ENCODE measurements at regions not wholly inside any gene's neighbourhood (a gene's known extent, or its start where the extent isn't known, plus 50 kb on each side); places are given as distances from the start of the nearest gene placed in this dataset.

- DNase-seq (peak in 4 of 35 experiments; percentile 9 to 37 (median 15)), ATAC-seq (replicated peaks in 1 of 4) (peak in 3 of 4 experiments; percentile 57 to 67 (median 63))
- Mint-ChIP-seq H3K27me3 (no peaks in the 10 kb centered on the region), H3K4me1 (peaks cover 10 to 12% (median 12%) of the 10 kb centered on the region in 3 donors), H3K9me3 (no peaks in the 10 kb centered on the region), H3K4me3 (no peak overlapping the region), H3K36me3 (no peaks in the 10 kb centered on the region), H3K27ac (no peak overlapping the region)
- Histone ChIP-seq H3K27ac (ENCODE audit: low read length) (no peak overlapping the region), H3K27me3 (replicated peaks in 1 of 2; ENCODE audit: control insufficient read depth in 2 of 2, extremely low read depth in 1 of 2, insufficient read depth in 2 of 2, low read length in 1 of 2) (peaks cover 0 to 24% of the 10 kb centered on the region in 2 experiments), H3K4me1 (ENCODE audit: control insufficient read depth in 1 of 2, extremely low read depth in 1 of 2, insufficient read depth in 2 of 2, low read length in 2 of 2) (peaks cover 0 to 7% of the 10 kb centered on the region in 2 experiments), H3K9me3 (no peaks in the 10 kb centered on the region), H3K4me3 (ENCODE audit: control insufficient read depth in 1 of 2, extremely low read depth in 1 of 2, low read length in 1 of 2) (no peak overlapping the region), H3K36me3 (ENCODE audit: control insufficient read depth in 2 of 2, extremely low read depth in 1 of 2, insufficient read depth in 1 of 2, low read length in 1 of 2) (no peaks in the 10 kb centered on the region)
- CTCF ChIA-PET, result no interaction called here
- WGBS (ENCODE audit: insufficient coverage), result 80% methylated on average over 2 of the region's 6 CpGs
- POLR2A ChIA-PET, result no interaction called here
Measured at GRCh38 chr10:78981257-78981969, 87.4 kb upstream of the ZMIZ1 start.

DNA sequence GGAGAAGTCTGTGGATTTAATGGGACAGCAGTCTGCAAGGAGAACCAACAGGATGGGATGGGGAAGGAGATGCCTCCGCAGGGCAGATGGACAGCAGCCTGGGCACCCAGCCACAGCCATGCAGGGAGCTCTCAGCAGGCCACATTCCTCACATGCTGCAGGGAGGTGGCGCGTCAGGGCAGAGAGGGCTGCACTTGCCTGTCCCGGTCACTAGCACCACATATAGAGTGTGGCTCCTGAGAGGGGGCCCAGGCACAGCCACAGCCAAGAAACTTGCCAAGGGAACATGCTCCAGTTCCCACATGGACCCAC is 86.8 kb upstream of the ZMIZ1 start:
- 100% methylated on average over 4 of the region's 4 CpGs for WGBS (ENCODE audit: insufficient coverage)
- ATAC-seq (replicated peaks in 1 of 4), result peak in 1 of 4 experiments; percentile 12
- no peaks in the 10 kb centered on the region for H3K9me3 ChIP-seq
- Mint-ChIP-seq H3K4me1 (peaks cover 10 to 12% (median 12%) of the 10 kb centered on the region in 3 donors), H3K27me3 (no peaks in the 10 kb centered on the region), H3K27ac (no peak overlapping the region), H3K9me3 (no peaks in the 10 kb centered on the region), H3K36me3 (no peaks in the 10 kb centered on the region), H3K4me3 (no peak overlapping the region)
- H3K4me3 ChIP-seq (ENCODE audit: control insufficient read depth in 1 of 2, extremely low read depth in 1 of 2, low read length in 1 of 2), result no peak overlapping the region
- peaks cover 0 to 22% of the 10 kb centered on the region in 2 experiments for H3K27me3 ChIP-seq (replicated peaks in 1 of 2; ENCODE audit: control insufficient read depth in 2 of 2, extremely low read depth in 1 of 2, insufficient read depth in 2 of 2, low read length in 1 of 2)
- H3K4me1 ChIP-seq (ENCODE audit: control insufficient read depth in 1 of 2, extremely low read depth in 1 of 2, insufficient read depth in 2 of 2, low read length in 2 of 2), result peaks cover 0 to 7% of the 10 kb centered on the region in 2 experiments
- ChIA-PET CTCF (no interaction called here), POLR2A (no interaction called here)
- DNase-seq, result no peak
- no peaks in the 10 kb centered on the region for H3K36me3 ChIP-seq (ENCODE audit: control insufficient read depth in 2 of 2, extremely low read depth in 1 of 2, insufficient read depth in 1 of 2, low read length in 1 of 2)
- H3K27ac ChIP-seq (ENCODE audit: low read length), result no peak overlapping the region

DNA sequence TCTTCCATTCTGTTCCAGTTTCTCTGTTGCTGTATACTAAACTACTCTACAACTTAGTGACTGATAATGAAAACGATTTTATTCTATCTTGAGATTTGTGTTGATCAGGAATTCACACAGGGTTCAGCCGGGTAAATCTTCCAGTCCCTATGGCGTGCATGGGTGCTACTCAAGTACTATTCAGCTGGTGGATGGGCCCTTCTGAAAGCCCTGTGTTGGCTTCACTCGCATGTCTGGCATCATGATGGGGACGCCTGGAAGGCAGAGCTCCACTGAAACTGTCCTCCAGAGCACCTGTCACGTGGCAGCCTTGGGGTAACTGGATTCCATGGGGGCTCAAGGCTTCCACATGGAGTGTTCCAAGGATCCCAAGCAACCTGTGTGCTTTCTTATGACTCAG is 86.0 kb upstream of the ZMIZ1 start:
- H3K27me3 Mint-ChIP-seq, result no peaks in the 10 kb centered on the region
- DNase-seq (no peak), ATAC-seq (replicated peaks in 1 of 4) (no peak)
- no peak overlapping the region for H3K4me3 Mint-ChIP-seq
- ChIA-PET CTCF (no interaction called here), POLR2A (interaction anchor here in 1 of 2 donors (0.5 kb wide), 1 partner anchor 54 kb away, joined by 3 read pairs; no protein-coding TSS in a partner anchor)
- peaks cover 0 to 7% of the 10 kb centered on the region in 2 experiments for H3K4me1 ChIP-seq (ENCODE audit: control insufficient read depth in 1 of 2, extremely low read depth in 1 of 2, insufficient read depth in 2 of 2, low read length in 2 of 2)
- H3K4me3 ChIP-seq (ENCODE audit: control insufficient read depth in 1 of 2, extremely low read depth in 1 of 2, low read length in 1 of 2), result no peak overlapping the region
- no peaks in the 10 kb centered on the region for H3K36me3 ChIP-seq (ENCODE audit: control insufficient read depth in 2 of 2, extremely low read depth in 1 of 2, insufficient read depth in 1 of 2, low read length in 1 of 2)
- H3K27ac Mint-ChIP-seq, result no peak overlapping the region
- WGBS (ENCODE audit: insufficient coverage), result 87% methylated on average over 5 of the region's 6 CpGs
- no peaks in the 10 kb centered on the region for H3K36me3 Mint-ChIP-seq
- no peaks in the 10 kb centered on the region for H3K9me3 Mint-ChIP-seq
- H3K9me3 ChIP-seq, result no peaks in the 10 kb centered on the region
- peaks cover 0 to 19% of the 10 kb centered on the region in 2 experiments for H3K27me3 ChIP-seq (replicated peaks in 1 of 2; ENCODE audit: control insufficient read depth in 2 of 2, extremely low read depth in 1 of 2, insufficient read depth in 2 of 2, low read length in 1 of 2)
- peaks cover 10 to 12% (median 12%) of the 10 kb centered on the region in 3 donors for H3K4me1 Mint-ChIP-seq
- no peak overlapping the region for H3K27ac ChIP-seq (ENCODE audit: low read length)

DNA sequence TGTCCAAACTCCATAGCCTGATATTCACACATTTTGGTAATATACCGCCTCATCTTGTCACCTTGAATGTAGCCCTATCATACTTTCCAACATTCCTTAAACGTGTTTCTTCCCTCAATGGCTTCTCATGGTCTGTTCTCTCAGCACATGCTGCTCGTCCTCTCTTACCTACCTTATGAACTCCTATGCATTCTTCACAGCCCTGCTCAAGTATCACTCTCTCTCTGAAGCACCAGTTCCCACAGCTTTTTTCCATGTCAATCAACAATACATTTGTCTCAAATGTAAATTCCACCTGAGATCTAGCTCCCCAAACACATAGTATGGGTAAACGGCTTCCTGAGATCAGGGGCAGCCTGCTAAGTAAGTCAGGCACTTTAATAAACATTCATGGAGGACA is 85.2 kb upstream of the ZMIZ1 start:
- DNase-seq, result no peak
- H3K4me1 ChIP-seq (ENCODE audit: control insufficient read depth in 1 of 2, extremely low read depth in 1 of 2, insufficient read depth in 2 of 2, low read length in 2 of 2), result peaks cover 0 to 7% of the 10 kb centered on the region in 2 experiments
- Mint-ChIP-seq H3K4me3 (no peak overlapping the region), H3K27me3 (no peaks in the 10 kb centered on the region), H3K4me1 (peaks cover 10 to 12% (median 12%) of the 10 kb centered on the region in 3 donors), H3K9me3 (no peaks in the 10 kb centered on the region), H3K36me3 (no peaks in the 10 kb centered on the region), H3K27ac (no peak overlapping the region)
- ChIA-PET POLR2A (no interaction called here), CTCF (interaction anchor here in 1 of 2 donors (1.2 kb wide), 1 partner anchor 10 kb away, joined by 3 read pairs; no protein-coding TSS in a partner anchor)
- WGBS (ENCODE audit: insufficient coverage), result 79% methylated on average over 3 of the region's 4 CpGs
- no peak overlapping the region for H3K27ac ChIP-seq (ENCODE audit: low read length)
- no peak for ATAC-seq (replicated peaks in 1 of 4)
- H3K36me3 ChIP-seq (ENCODE audit: control insufficient read depth in 2 of 2, extremely low read depth in 1 of 2, insufficient read depth in 1 of 2, low read length in 1 of 2), result no peaks in the 10 kb centered on the region
- H3K27me3 ChIP-seq (replicated peaks in 1 of 2; ENCODE audit: control insufficient read depth in 2 of 2, extremely low read depth in 1 of 2, insufficient read depth in 2 of 2, low read length in 1 of 2), result peaks cover 0 to 14% of the 10 kb centered on the region in 2 experiments
- H3K9me3 ChIP-seq, result no peaks in the 10 kb centered on the region
- H3K4me3 ChIP-seq (ENCODE audit: control insufficient read depth in 1 of 2, extremely low read depth in 1 of 2, low read length in 1 of 2), result no peak overlapping the region

GRCh38 chr10:78985973-78986818 is 82.6 kb upstream of the ZMIZ1 start:
- Histone ChIP-seq H3K27ac (ENCODE audit: low read length) (no peak overlapping the region), H3K27me3 (replicated peaks in 1 of 2; ENCODE audit: control insufficient read depth in 2 of 2, extremely low read depth in 1 of 2, insufficient read depth in 2 of 2, low read length in 1 of 2) (peaks cover 0 to 10% of the 10 kb centered on the region in 2 experiments), H3K4me1 (ENCODE audit: control insufficient read depth in 1 of 2, extremely low read depth in 1 of 2, insufficient read depth in 2 of 2, low read length in 2 of 2) (peaks cover 0 to 7% of the 10 kb centered on the region in 2 experiments), H3K36me3 (ENCODE audit: control insufficient read depth in 2 of 2, extremely low read depth in 1 of 2, insufficient read depth in 1 of 2, low read length in 1 of 2) (no peaks in the 10 kb centered on the region), H3K9me3 (no peaks in the 10 kb centered on the region), H3K4me3 (ENCODE audit: control insufficient read depth in 1 of 2, extremely low read depth in 1 of 2, low read length in 1 of 2) (no peak overlapping the region)
- Mint-ChIP-seq H3K36me3 (no peaks in the 10 kb centered on the region), H3K27ac (no peak overlapping the region), H3K27me3 (no peaks in the 10 kb centered on the region), H3K9me3 (no peaks in the 10 kb centered on the region), H3K4me1 (peaks cover 8 to 16% (median 9%) of the 10 kb centered on the region in 3 donors), H3K4me3 (no peak overlapping the region)
- WGBS (ENCODE audit: insufficient coverage), result 82% methylated on average over 5 of the region's 8 CpGs
- DNase-seq (no peak), ATAC-seq (replicated peaks in 1 of 4) (no peak)
- POLR2A ChIA-PET, result interaction anchor here in 1 of 2 donors (0.7 kb wide), 1 partner anchor 87 kb away, joined by 3 read pairs; no protein-coding TSS in a partner anchor
- CTCF ChIA-PET, result no interaction called here

DNA sequence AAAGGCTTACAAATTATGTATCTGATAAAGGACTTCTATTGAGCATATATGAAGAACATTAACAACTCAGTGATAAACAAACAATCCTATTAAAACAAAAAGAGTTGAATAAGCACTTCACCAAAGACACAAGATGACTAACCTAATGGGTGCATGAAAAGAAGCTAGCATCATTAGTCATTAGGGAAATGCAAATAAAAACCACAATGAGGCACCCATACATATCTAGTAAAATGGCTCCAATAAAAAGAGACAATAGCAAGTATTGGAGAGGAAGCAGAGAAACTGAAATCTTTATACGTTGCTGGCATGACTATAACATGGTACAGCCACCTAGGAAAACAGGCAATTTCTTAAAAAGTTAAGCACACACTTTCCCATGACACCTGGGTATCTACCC is 77.6 kb upstream of the ZMIZ1 start:
- peak overlapping the region; percentile 34 to 36 for H3K27ac Mint-ChIP-seq
- peak in 3 of 4 experiments; percentile 36 to 57 (median 50) for ATAC-seq (replicated peaks in 1 of 4)
- no CpG with 5 or more reads among the region's 1 CpG for WGBS (ENCODE audit: insufficient coverage)

More for the DNA sequence above, 77.6 kb upstream of the ZMIZ1 start:
- Mint-ChIP-seq H3K4me1 (peaks cover 0 to 20% (median 10%) of the 10 kb centered on the region in 3 donors), H3K27me3 (no peaks in the 10 kb centered on the region), H3K9me3 (no peaks in the 10 kb centered on the region), H3K36me3 (no peaks in the 10 kb centered on the region), H3K4me3 (no peak overlapping the region)
- no peak for DNase-seq
- Histone ChIP-seq H3K27me3 (replicated peaks in 1 of 2; ENCODE audit: control insufficient read depth in 2 of 2, extremely low read depth in 1 of 2, insufficient read depth in 2 of 2, low read length in 1 of 2) (peaks cover 0 to 3% of the 10 kb centered on the region in 2 experiments), H3K4me3 (ENCODE audit: control insufficient read depth in 1 of 2, extremely low read depth in 1 of 2, low read length in 1 of 2) (no peak overlapping the region), H3K4me1 (ENCODE audit: control insufficient read depth in 1 of 2, extremely low read depth in 1 of 2, insufficient read depth in 2 of 2, low read length in 2 of 2) (peaks cover 0 to 11% of the 10 kb centered on the region in 2 experiments), H3K36me3 (ENCODE audit: control insufficient read depth in 2 of 2, extremely low read depth in 1 of 2, insufficient read depth in 1 of 2, low read length in 1 of 2) (no peaks in the 10 kb centered on the region), H3K27ac (ENCODE audit: low read length) (no peak overlapping the region), H3K9me3 (no peaks in the 10 kb centered on the region)
- ChIA-PET POLR2A (no interaction called here), CTCF (no interaction called here)

Measured in T-cell (primary cell).